Neutrophil (primary cell): ENCODE measurements at regions not wholly inside any gene's neighbourhood (a gene's known extent, or its start where the extent isn't known, plus 50 kb on each side); places are given as distances from the start of the nearest gene placed in this dataset.

Experiments
- H3K27ac ChIP-seq: fragments of 200-600 bp; sonication (generic); 2 replicates; pipeline ENCODE4 v1.5.1; 2016; ENCODE audit warnings: mild to moderate bottlenecking, moderate library complexity
- H3K27me3 ChIP-seq: fragments of 200-600 bp; sonication (generic); 2 replicates; pipeline ENCODE4 v1.6.0; 2016; ENCODE audit warnings: mild to moderate bottlenecking
- H3K36me3 ChIP-seq: fragments of 200-600 bp; sonication (generic); 2 replicates; pipeline ENCODE4 v1.5.1; 2017
- H3K4me1 ChIP-seq, 2 experiments: fragments of 200-600 bp in 1 of 2; sonication (generic) in 1 of 2; 1 replicate in 1 of 2; 2 replicates in 1 of 2; pipeline versions ENCODE4 v1.5.1 to v1.6.1; 2013 to 2016; ENCODE audit warnings: low read depth in 1 of 2, low read length in 1 of 2, mild to moderate bottlenecking in 1 of 2, moderate library complexity in 1 of 2; ENCODE audit not compliant: control insufficient read depth in 1 of 2, insufficient read depth in 1 of 2
- H3K4me3 ChIP-seq, 2 experiments: fragments of 200-600 bp in 1 of 2; sonication (generic) in 1 of 2; 1 replicate in 1 of 2; 2 replicates in 1 of 2; pipeline ENCODE4 v1.5.1; 2013 to 2016; ENCODE audit warnings: low read depth in 1 of 2, low read length in 1 of 2, mild to moderate bottlenecking in 1 of 2, moderate library complexity in 1 of 2
- H3K9me3 ChIP-seq: fragments of 200-600 bp; sonication (generic); 2 replicates; pipeline ENCODE4 v1.5.1; 2016
- CTCF ChIP-seq: fragments of 200-600 bp; sonication (generic); IDR thresholded peaks from 2 replicates; pipeline ENCODE4 v1.5.1; 2016; ENCODE audit warnings: antibody characterized with exemption

DNA sequence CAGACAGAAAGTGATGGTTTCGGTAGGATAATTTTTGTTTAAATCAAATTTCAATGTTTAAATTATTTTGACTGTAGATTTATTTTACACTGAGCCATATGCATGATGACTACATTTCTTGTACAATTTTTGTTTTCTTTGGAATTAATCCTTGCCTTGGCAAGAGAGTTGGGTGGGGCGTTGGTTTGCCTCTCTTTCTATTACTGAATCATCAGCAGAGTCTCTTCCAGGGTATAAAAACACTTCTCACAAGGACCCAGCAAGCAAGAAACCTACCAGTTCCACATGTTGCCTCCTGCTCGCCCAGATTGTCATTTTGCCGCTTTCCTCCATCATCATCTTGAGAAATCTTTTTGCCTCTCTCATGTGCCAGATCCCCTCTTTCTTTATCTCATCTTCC lies 455.0 kb upstream of the DMAC1 start:
- no peak for TF ChIP-seq CTCF
- H3K4me3 ChIP-seq, result no peak overlapping the region
- H3K9me3 ChIP-seq, result no peaks in the 10 kb centered on the region
- no peak overlapping the region for H3K27ac ChIP-seq
- no peaks in the 10 kb centered on the region for H3K27me3 ChIP-seq
- H3K36me3 ChIP-seq, result no peaks in the 10 kb centered on the region
- H3K4me1 ChIP-seq, result no peaks in the 10 kb centered on the region

DNA sequence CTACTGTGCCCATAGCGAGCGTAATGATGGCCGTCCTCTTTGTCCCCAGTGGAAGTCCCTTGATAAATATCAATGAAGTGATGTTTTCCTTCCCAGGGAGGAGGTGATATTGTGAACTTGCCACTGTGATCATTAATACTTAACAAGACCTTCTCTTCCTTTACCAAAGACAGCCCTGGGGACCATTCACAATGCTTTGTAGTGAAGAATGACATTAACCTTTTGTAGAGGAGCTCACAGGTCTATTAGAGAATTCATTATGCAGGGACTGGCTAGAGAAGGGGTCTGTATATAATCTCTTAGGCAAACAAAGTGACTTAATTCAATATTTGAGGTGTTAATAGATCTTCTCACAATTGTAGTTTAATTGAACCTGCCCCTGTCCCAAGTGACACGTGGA lies 452.9 kb upstream of the DMAC1 start:
- Histone ChIP-seq H3K27ac (no peak overlapping the region), H3K4me3 (no peak overlapping the region), H3K27me3 (no peaks in the 10 kb centered on the region), H3K4me1 (no peaks in the 10 kb centered on the region), H3K9me3 (no peaks in the 10 kb centered on the region), H3K36me3 (no peaks in the 10 kb centered on the region)
- TF ChIP-seq CTCF, result no peak

- H3K4me1 ChIP-seq, result no peaks in the 10 kb centered on the region
- H3K4me3 ChIP-seq, result no peak overlapping the region
- no peaks in the 10 kb centered on the region for H3K9me3 ChIP-seq
- no peak overlapping the region for H3K27ac ChIP-seq
- no peaks in the 10 kb centered on the region for H3K27me3 ChIP-seq
- TF ChIP-seq CTCF, result no peak
- H3K36me3 ChIP-seq, result no peaks in the 10 kb centered on the region
Measured at GRCh38 chr9:8251566-8251965, 452.0 kb upstream of the DMAC1 start.

DNA sequence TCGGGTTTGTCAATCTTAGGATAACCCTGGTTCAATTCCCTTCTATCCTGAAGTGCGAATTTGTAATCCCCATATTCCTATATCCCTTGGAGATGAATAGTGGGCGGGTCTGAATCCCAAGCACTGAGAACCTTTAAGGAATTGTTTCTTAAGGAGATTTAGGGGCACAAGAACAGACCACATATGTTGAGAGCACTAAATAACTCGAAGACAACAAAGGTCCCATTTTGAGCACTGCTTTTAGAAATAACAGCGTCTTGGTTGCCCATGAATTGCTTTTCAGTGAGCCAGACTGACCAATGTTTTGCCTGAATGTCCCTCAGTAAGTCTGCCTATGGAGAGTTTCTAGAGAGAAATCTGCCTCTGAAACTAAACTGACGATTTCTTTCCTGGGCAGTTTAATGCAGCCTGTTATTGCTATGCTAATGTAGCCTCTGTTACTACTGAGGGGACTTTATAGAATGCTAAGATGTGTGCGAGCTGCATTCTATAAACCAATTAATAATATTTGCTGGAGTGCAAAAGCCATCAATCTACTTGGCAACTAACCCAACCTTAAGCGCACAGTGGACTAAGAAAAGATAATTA lies 445.0 kb upstream of the DMAC1 start:
- Histone ChIP-seq H3K4me1 (no peaks in the 10 kb centered on the region), H3K4me3 (no peak overlapping the region), H3K36me3 (no peaks in the 10 kb centered on the region), H3K27me3 (no peaks in the 10 kb centered on the region), H3K9me3 (no peaks in the 10 kb centered on the region), H3K27ac (no peak overlapping the region)
- TF ChIP-seq CTCF, result no peak

- Histone ChIP-seq H3K4me3 (no peak overlapping the region), H3K36me3 (no peaks in the 10 kb centered on the region), H3K9me3 (no peaks in the 10 kb centered on the region), H3K4me1 (no peaks in the 10 kb centered on the region), H3K27ac (no peak overlapping the region), H3K27me3 (no peaks in the 10 kb centered on the region)
- no peak for TF ChIP-seq CTCF
Measured at GRCh38 chr9:8241201-8241600, 441.6 kb upstream of the DMAC1 start.

DNA sequence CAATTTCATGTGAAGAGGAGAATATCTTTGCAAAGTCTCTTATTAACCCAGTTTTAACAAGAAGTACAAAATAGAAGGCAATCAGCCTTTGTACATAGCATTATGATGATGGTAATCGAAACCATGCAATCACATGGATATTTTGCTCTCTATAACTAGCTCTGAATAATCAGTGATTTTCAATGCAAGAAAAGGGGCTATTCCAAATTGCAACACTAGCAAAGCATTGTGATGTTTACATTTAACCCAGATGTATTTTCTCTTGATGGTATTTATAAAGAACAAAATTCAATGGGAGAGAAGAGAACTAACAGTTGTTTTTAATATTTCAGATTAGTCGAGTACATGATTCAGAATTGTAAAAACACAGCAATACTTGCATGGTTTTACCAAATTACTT lies 437.5 kb upstream of the DMAC1 start:
- Histone ChIP-seq H3K36me3 (no peaks in the 10 kb centered on the region), H3K27ac (no peak overlapping the region), H3K27me3 (no peaks in the 10 kb centered on the region), H3K4me3 (no peak overlapping the region), H3K9me3 (no peaks in the 10 kb centered on the region), H3K4me1 (no peaks in the 10 kb centered on the region)
- TF ChIP-seq CTCF, result no peak
